HG02943 (cell line): ENCODE measurements at regions not wholly inside any gene's neighbourhood (a gene's known extent, or its start where the extent isn't known, plus 50 kb on each side); places are given as distances from the start of the nearest gene placed in this dataset.

ENCODE experiments used
- ATAC-seq: cut with Tn5 transposase; IDR thresholded peaks from one replicate; pipeline ENCODE4 v1.9.1; 2021; ENCODE audit warnings: mild to moderate bottlenecking, low read depth, moderate library complexity; ENCODE audit not compliant: unreplicated experiment

GRCh38 chr5:18807256-18808149 is 1173.2 kb downstream of the TAF11L14 start:
- ATAC-seq: no peak

- ATAC-seq: no peak
These were observed 1176.3 kb downstream of the CDH18 start for GRCh38 chr5:18811661-18812060.

- no peak for ATAC-seq
These were observed 1159.6 kb downstream of the CDH18 start for GRCh38 chr5:18828351-18828750.

GRCh38 chr5:18829539-18829938 is 1158.5 kb downstream of the CDH18 start:
- ATAC-seq: no peak

GRCh38 chr5:18850216-18850615 is 1137.8 kb downstream of the CDH18 start:
- no peak for ATAC-seq

GRCh38 chr5:18872978-18873377 is 1115.0 kb downstream of the CDH18 start:
- no peak for ATAC-seq

- no peak for ATAC-seq
These were observed 1111.4 kb downstream of the CDH18 start for GRCh38 chr5:18876565-18876964.

- no peak for ATAC-seq
These were observed 1106.4 kb downstream of the CDH18 start for GRCh38 chr5:18881615-18882014.

GRCh38 chr5:18882154-18882553 is 1105.8 kb downstream of the CDH18 start:
- ATAC-seq: no peak

- ATAC-seq: no peak
These were observed 1099.2 kb downstream of the CDH18 start for GRCh38 chr5:18888821-18889220.

- no peak for ATAC-seq
These were observed 1087.4 kb downstream of the CDH18 start for GRCh38 chr5:18900644-18901043.

GRCh38 chr5:18920966-18921365 is 1067.0 kb downstream of the CDH18 start:
- no peak for ATAC-seq

GRCh38 chr5:18932081-18932480 is 1055.9 kb downstream of the CDH18 start:
- ATAC-seq: no peak

GRCh38 chr5:18944771-18945170 is 1043.2 kb downstream of the CDH18 start:
- no peak for ATAC-seq

- ATAC-seq: no peak
These were observed 1033.8 kb downstream of the CDH18 start for GRCh38 chr5:18954239-18954638.

GRCh38 chr5:18959535-18959934 is 1028.5 kb downstream of the CDH18 start:
- ATAC-seq: no peak

GRCh38 chr5:18961234-18961633 is 1026.8 kb downstream of the CDH18 start:
- no peak for ATAC-seq

GRCh38 chr5:18965893-18966292 is 1022.1 kb downstream of the CDH18 start:
- no peak for ATAC-seq

GRCh38 chr5:18967637-18968036 is 1020.4 kb downstream of the CDH18 start:
- no peak for ATAC-seq

- no peak for ATAC-seq
These were observed 1019.0 kb downstream of the CDH18 start for GRCh38 chr5:18968966-18969365.

GRCh38 chr5:18970000-18970399 is 1018.0 kb downstream of the CDH18 start:
- no peak for ATAC-seq

GRCh38 chr5:18972177-18972576 is 1015.8 kb downstream of the CDH18 start:
- ATAC-seq: no peak
